Tibial nerve (tissue), 4 donors: ENCODE measurements at regions not wholly inside any gene's neighbourhood (a gene's known extent, or its start where the extent isn't known, plus 50 kb on each side); places are given as distances from the start of the nearest gene placed in this dataset.

Source experiments
- EP300 ChIP-seq, 2 donors: sonication (generic); formaldehyde crosslinking; IDR thresholded peaks; one replicate each; pipeline ENCODE4 v1.6.1; 2017; ENCODE audit warnings: antibody characterized with exemption in 2 of 2, mild to moderate bottlenecking in 1 of 2
- POLR2A ChIP-seq, 2 donors: fragments of 450-650 bp; IDR thresholded peaks; one replicate each; pipeline ENCODE4 v1.6.1; 2017; ENCODE audit warnings: antibody characterized with exemption in 2 of 2, mild to moderate bottlenecking in 2 of 2, moderate library complexity in 2 of 2
- TF ChIP-seq, protein P1 (sequence below), 5 experiments: fragments of 200-600 bp in 3 of 5; fragments of 450-650 bp in 2 of 5; sonication (generic) in 3 of 5; IDR thresholded peaks; one replicate each; pipeline ENCODE4 v1.5.1; 2016 to 2019; ENCODE audit warnings: antibody characterized with exemption in 5 of 5, mild to moderate bottlenecking in 3 of 5, moderate library complexity in 2 of 5

GRCh38 chr4:20044966-20045365 is 206.7 kb upstream of the SLIT2 start:
- TF ChIP-seq POLR2A (IDR thresholded peaks at IDR 0.05) (no peak), EP300 (IDR thresholded peaks at IDR 0.05) (no peak)
- TF ChIP-seq, protein P1, sequence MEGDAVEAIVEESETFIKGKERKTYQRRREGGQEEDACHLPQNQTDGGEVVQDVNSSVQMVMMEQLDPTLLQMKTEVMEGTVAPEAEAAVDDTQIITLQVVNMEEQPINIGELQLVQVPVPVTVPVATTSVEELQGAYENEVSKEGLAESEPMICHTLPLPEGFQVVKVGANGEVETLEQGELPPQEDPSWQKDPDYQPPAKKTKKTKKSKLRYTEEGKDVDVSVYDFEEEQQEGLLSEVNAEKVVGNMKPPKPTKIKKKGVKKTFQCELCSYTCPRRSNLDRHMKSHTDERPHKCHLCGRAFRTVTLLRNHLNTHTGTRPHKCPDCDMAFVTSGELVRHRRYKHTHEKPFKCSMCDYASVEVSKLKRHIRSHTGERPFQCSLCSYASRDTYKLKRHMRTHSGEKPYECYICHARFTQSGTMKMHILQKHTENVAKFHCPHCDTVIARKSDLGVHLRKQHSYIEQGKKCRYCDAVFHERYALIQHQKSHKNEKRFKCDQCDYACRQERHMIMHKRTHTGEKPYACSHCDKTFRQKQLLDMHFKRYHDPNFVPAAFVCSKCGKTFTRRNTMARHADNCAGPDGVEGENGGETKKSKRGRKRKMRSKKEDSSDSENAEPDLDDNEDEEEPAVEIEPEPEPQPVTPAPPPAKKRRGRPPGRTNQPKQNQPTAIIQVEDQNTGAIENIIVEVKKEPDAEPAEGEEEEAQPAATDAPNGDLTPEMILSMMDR (IDR thresholded peaks at IDR 0.05), result no peak
